HepG2 (cell line): ENCODE measurements at regions not wholly inside any gene's neighbourhood (a gene's known extent, or its start where the extent isn't known, plus 50 kb on each side); places are given as distances from the start of the nearest gene placed in this dataset.

ENCODE experiments used
- ATAC-seq: fragments of 200-7000 bp; cut with Tn5 transposase; 3 replicates; pipeline ENCODE4 v1.9.1; 2020; ENCODE audit warnings: mild to moderate bottlenecking, moderate library complexity
- BruUV-seq: library from RNA; stranded (reverse); fragments of 400-500 nt; replicated peaks from 2 replicates; lab custom pipeline; 2021; lab: Mats Ljungman, UMichigan
- CTCF ChIA-PET: fragments of 300-600 bp; formaldehyde crosslinking; extraction: SDS; loops from one replicate; lab custom pipeline; 2021; ENCODE audit warnings: low total read pairs, inconsistent platforms, low intra/inter-chr PET ratio; lab: Yijun Ruan, JAX
- POLR2A ChIA-PET: fragments of 350-600 bp; sonication (Branson Sonifier 250); formaldehyde crosslinking; loops from one replicate; lab custom pipeline; 2020; ENCODE audit warnings: antibody characterized with exemption, inconsistent platforms; lab: Yijun Ruan, JAX
- DNase-seq: peaks from one replicate; pipeline ENCODE4 v3.0.0-alpha.2; 2015; ENCODE audit warnings: low spot score
- FAIRE-seq: peaks from 3 replicates; lab custom pipeline; 2011; peaks lifted over from hg19 to GRCh38; lab: Jason Lieb, UNC
- H2AFZ ChIP-seq: one replicate; pipeline ENCODE4 v1.6.1; 2011; ENCODE audit warnings: low read length, inconsistent platforms
- H3K27ac ChIP-seq: fragments of 300-600 bp; 3 replicates; pipeline ENCODE4 v1.8.0; 2011; ENCODE audit warnings: mixed run types, mild to moderate bottlenecking, mixed read lengths, low read length, inconsistent platforms; ENCODE audit not compliant: insufficient read depth; ENCODE audit errors: extremely low read length
- H3K27me3 ChIP-seq, 2 experiments: fragments of 200-600 bp in 1 of 2; 2 replicates in 1 of 2; 3 replicates in 1 of 2; pipeline versions ENCODE4 v1.6.0 to v1.8.0; 2011; ENCODE audit warnings: low read length in 2 of 2, mild to moderate bottlenecking in 2 of 2, moderate library complexity in 2 of 2, inconsistent platforms in 1 of 2; ENCODE audit not compliant: insufficient read depth in 2 of 2, control insufficient read depth in 1 of 2
- H3K36me3 ChIP-seq, 2 experiments: fragments of 200-600 bp in 1 of 2; replicated peaks in 1 of 2; 2 replicates in 1 of 2; 3 replicates in 1 of 2; pipeline versions ENCODE4 v1.5.1 to v1.8.0; 2011; ENCODE audit warnings: low read length in 2 of 2, inconsistent platforms in 1 of 2; ENCODE audit not compliant: insufficient read depth in 2 of 2, control insufficient read depth in 1 of 2
- H3K4me1 ChIP-seq: 2 replicates; pipeline ENCODE4 v1.5.1; 2012; ENCODE audit warnings: low read length, inconsistent platforms; ENCODE audit not compliant: insufficient read depth
- H3K4me2 ChIP-seq: 2 replicates; pipeline ENCODE4 v1.6.0; 2011; ENCODE audit warnings: low read depth, low read length, inconsistent platforms
- H3K4me3 ChIP-seq, 3 experiments: fragments of 200-600 bp in 1 of 3; sonication (generic), shearing (Covaris generic) in 1 of 3; replicated peaks in 1 of 3; 2 replicates each; pipeline ENCODE4 v1.5.1; 2011 to 2016; ENCODE audit warnings: low read length in 3 of 3, inconsistent platforms in 2 of 3, low read depth in 2 of 3, mild to moderate bottlenecking in 2 of 3, control low read depth in 1 of 3, mixed read lengths in 1 of 3; ENCODE audit not compliant: insufficient read depth in 1 of 3
- H3K79me2 ChIP-seq: one replicate; pipeline ENCODE4 v1.6.1; 2011; ENCODE audit warnings: low read length, inconsistent platforms; ENCODE audit not compliant: insufficient read depth
- H3K9ac ChIP-seq: 2 replicates; pipeline ENCODE4 v1.6.0; 2011; ENCODE audit warnings: mild to moderate bottlenecking, low read depth, low read length, inconsistent platforms; ENCODE audit not compliant: insufficient read depth
- H3K9me3 ChIP-seq: 2 replicates; pipeline ENCODE4 v1.5.1; 2012; ENCODE audit warnings: mild to moderate bottlenecking, low read length
- H4K20me1 ChIP-seq: 2 replicates; pipeline ENCODE4 v1.6.0; 2011; ENCODE audit warnings: inconsistent platforms, mild to moderate bottlenecking, low read length, moderate library complexity; ENCODE audit not compliant: insufficient read depth
- CCDC6 ChIP-seq: sonication (generic); formaldehyde crosslinking; IDR thresholded peaks from 2 replicates; pipeline ENCODE4 v1.8.1; 2022; ENCODE audit warnings: mild to moderate bottlenecking, missing genetic modification reagents, moderate library complexity
- ETV5 ChIP-seq: IDR thresholded peaks from 2 replicates; pipeline ENCODE4 v1.6.1; 2018; ENCODE audit warnings: missing biosample characterization, missing genetic modification reagents, inconsistent platforms, borderline replicate concordance
- KAT7 ChIP-seq: IDR thresholded peaks from 2 replicates; pipeline ENCODE4 v1.6.1; 2018; ENCODE audit warnings: borderline replicate concordance, missing compliant biosample characterization
- LRRFIP1 ChIP-seq: sonication (generic); formaldehyde crosslinking; conservative IDR thresholded peaks from 2 replicates; pipeline ENCODE4 v1.4.0; 2020; ENCODE audit warnings: missing genetic modification reagents
- MAF1 ChIP-seq: sonication (generic); formaldehyde crosslinking; IDR thresholded peaks from 2 replicates; pipeline ENCODE4 v1.5.0; 2020; ENCODE audit warnings: missing genetic modification reagents, borderline replicate concordance
- MYPOP ChIP-seq: sonication (generic); formaldehyde crosslinking; IDR thresholded peaks from 2 replicates; pipeline ENCODE4 v1.8.1; 2023; ENCODE audit warnings: mild to moderate bottlenecking, moderate library complexity, missing genetic modification reagents
- ONECUT2 ChIP-seq: sonication (generic); formaldehyde crosslinking; IDR thresholded peaks from 2 replicates; pipeline ENCODE4 v1.4.0; 2020; ENCODE audit warnings: missing genetic modification reagents
- RAD21 ChIP-seq: fragments of 450-650 bp; formaldehyde crosslinking; IDR thresholded peaks from 2 replicates; pipeline ENCODE4 v1.5.0; 2020; ENCODE audit warnings: mild to moderate bottlenecking
- REPIN1 ChIP-seq: sonication (generic); formaldehyde crosslinking; IDR thresholded peaks from 2 replicates; pipeline ENCODE4 v1.8.0; 2022; ENCODE audit warnings: missing genetic modification reagents, low read depth, mild to moderate bottlenecking, borderline replicate concordance
- ZNF382 ChIP-seq: sonication (generic); formaldehyde crosslinking; IDR thresholded peaks from 2 replicates; pipeline ENCODE4 v1.5.0; 2020; ENCODE audit warnings: missing genetic modification reagents, mild to moderate bottlenecking, borderline replicate concordance
- ZNF7 ChIP-seq: IDR thresholded peaks from 2 replicates; pipeline ENCODE4 v1.6.1; 2016; ENCODE audit warnings: missing biosample characterization, missing genetic modification reagents
- ZSCAN9 ChIP-seq: IDR thresholded peaks from 2 replicates; pipeline ENCODE4 v1.6.1; 2016; ENCODE audit warnings: borderline replicate concordance
- WGBS: methylation state at CpG from one replicate; pipeline ENCODE4 v1.1.6; 2017; ENCODE audit warnings: low lambda C conversion rate; 5-methylcytosine and 5-hydroxymethylcytosine counted together
- in situ Hi-C: cut with HindIII; loops from 2 replicates; pipeline ENCODE4 v1.10.0; 2017; ENCODE audit warnings: low pct_unique_long_range_greater_than_20kb; ENCODE audit not compliant: extremely low pct_ligation_motif_present
- intact Hi-C: fragments of 100-400 bp; cut with micrococcal nuclease; formaldehyde crosslinking; loops from one replicate; pipeline ENCODE4 v1.10.0; 2022; ENCODE audit not compliant: unreplicated experiment

GRCh38 chrX:121310820-121311219 is 263.4 kb downstream of the GLUD2 start:
- Histone ChIP-seq H3K4me3 (no peak overlapping the region), H3K9ac (no peak overlapping the region), H3K9me3 (no peaks in the 10 kb centered on the region)
- DNase-seq (no peak), ATAC-seq (no peak)
- in situ Hi-C loops, result loop anchor here (25.0 kb wide), 1 partner anchor 276 kb away; no protein-coding TSS in a partner anchor
- no TSS peak for BruUV-seq
- 0% methylated on average over 2 of the region's 2 CpGs for WGBS
- no peak for TF ChIP-seq ZNF382 (CRISPR knock-in tag)
- TF ChIP-seq MAF1 (CRISPR knock-in tag), result no peak
- no peak for TF ChIP-seq KAT7 (CRISPR knock-in tag)
- no peak for TF ChIP-seq LRRFIP1 (CRISPR knock-in tag)
- TF ChIP-seq CCDC6 (CRISPR knock-in tag), result no peak
- TF ChIP-seq RAD21 (CRISPR knock-in tag), result no peak
- TF ChIP-seq REPIN1 (CRISPR knock-in tag), result no peak
- no peak for TF ChIP-seq ZNF7 (CRISPR knock-in tag)
- no peak for TF ChIP-seq ETV5 (CRISPR knock-in tag)
- no peak for TF ChIP-seq MYPOP (CRISPR knock-in tag)
- TF ChIP-seq ONECUT2 (CRISPR knock-in tag), result no peak
- TF ChIP-seq ZSCAN9, result no peak
- TF ChIP-seq, all 625 proteins: peak for 0
- H3K4me2 ChIP-seq, result no peak overlapping the region
- ChIA-PET POLR2A (no interaction called here), CTCF (no interaction called here)
- H4K20me1 ChIP-seq, result no peaks in the 10 kb centered on the region
- no peaks in the 10 kb centered on the region for H3K36me3 ChIP-seq
- no peaks in the 10 kb centered on the region for H3K4me1 ChIP-seq
- intact Hi-C loops, result no loop called here
- no peak overlapping the region for H2AFZ ChIP-seq
- no peaks in the 10 kb centered on the region for H3K79me2 ChIP-seq
- H3K27me3 ChIP-seq, result no peaks in the 10 kb centered on the region
- H3K27ac ChIP-seq, result no peak overlapping the region
- FAIRE-seq, result no peak
